Ishikawa (cell line): ENCODE measurements at regions not wholly inside any gene's neighbourhood (a gene's known extent, or its start where the extent isn't known, plus 50 kb on each side); places are given as distances from the start of the nearest gene placed in this dataset.

Source experiments
- CEBPB ChIP-seq: IDR thresholded peaks from 2 replicates; pipeline ENCODE4 v1.6.1; 2012
- CREB1 ChIP-seq: IDR thresholded peaks from 2 replicates; pipeline ENCODE4 v1.6.1; 2012; ENCODE audit warnings: low read depth
- EGR1 ChIP-seq: IDR thresholded peaks from 2 replicates; pipeline ENCODE4 v1.6.1; 2012
- EP300 ChIP-seq: IDR thresholded peaks from 2 replicates; pipeline ENCODE4 v1.6.1; 2012; ENCODE audit warnings: borderline replicate concordance
- FOXM1 ChIP-seq: IDR thresholded peaks from 2 replicates; pipeline ENCODE4 v1.6.1; 2012; ENCODE audit warnings: low read depth, borderline replicate concordance
- MAX ChIP-seq: IDR thresholded peaks from 2 replicates; pipeline ENCODE4 v1.6.1; 2012
- NFIC ChIP-seq: IDR thresholded peaks from 2 replicates; pipeline ENCODE4 v1.6.1; 2012
- RAD21 ChIP-seq: IDR thresholded peaks from 2 replicates; pipeline ENCODE4 v1.6.1; 2012; ENCODE audit warnings: low read depth
- TAF1 ChIP-seq: IDR thresholded peaks from 2 replicates; pipeline ENCODE4 v1.6.1; 2012; ENCODE audit warnings: low read depth, mild to moderate bottlenecking
- TCF12 ChIP-seq: IDR thresholded peaks from 2 replicates; pipeline ENCODE4 v1.6.1; 2012; ENCODE audit warnings: low read depth
- TEAD4 ChIP-seq: IDR thresholded peaks from 2 replicates; pipeline ENCODE4 v1.6.1; 2012
- USF1 ChIP-seq: IDR thresholded peaks from 2 replicates; pipeline ENCODE4 v1.6.1; 2012
- YY1 ChIP-seq: IDR thresholded peaks from 2 replicates; pipeline ENCODE4 v1.6.1; 2012; ENCODE audit warnings: low read depth
- ZBTB7A ChIP-seq: IDR thresholded peaks from 2 replicates; pipeline ENCODE4 v1.6.1; 2012; ENCODE audit warnings: low read depth
- TF ChIP-seq, protein P1 (sequence below): IDR thresholded peaks from 2 replicates; pipeline ENCODE4 v1.6.1; 2012; ENCODE audit warnings: low read depth, mild to moderate bottlenecking

DNA sequence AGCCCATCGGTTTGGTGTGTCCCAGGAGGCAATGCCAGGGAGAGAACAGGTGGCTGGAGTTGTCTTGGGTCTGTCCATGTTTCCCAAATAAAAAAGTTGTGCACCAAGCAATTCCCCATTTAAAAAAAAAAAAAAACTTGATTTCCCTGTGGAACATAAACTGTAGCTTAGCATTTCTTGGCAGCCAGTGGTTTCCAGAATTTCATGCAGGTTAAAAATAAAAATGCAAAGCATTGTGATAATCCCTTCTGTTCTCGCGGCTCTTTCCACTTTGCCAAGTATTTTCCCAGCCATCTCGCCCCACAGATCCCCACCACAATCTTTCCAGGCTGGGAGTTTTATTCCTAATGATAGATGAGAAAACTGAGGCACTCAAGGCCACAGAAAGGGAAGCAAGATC lies 51.4 kb upstream of the MSX1 start:
- TF ChIP-seq CEBPB (no peak), RAD21 (no peak), YY1 (no peak), USF1 (no peak), ZBTB7A (no peak), EGR1 (no peak), MAX (no peak), TCF12 (no peak), FOXM1 (no peak), CREB1 (no peak), TEAD4 (no peak)

- no peak for TF ChIP-seq ZBTB7A
- TF ChIP-seq, protein P1, sequence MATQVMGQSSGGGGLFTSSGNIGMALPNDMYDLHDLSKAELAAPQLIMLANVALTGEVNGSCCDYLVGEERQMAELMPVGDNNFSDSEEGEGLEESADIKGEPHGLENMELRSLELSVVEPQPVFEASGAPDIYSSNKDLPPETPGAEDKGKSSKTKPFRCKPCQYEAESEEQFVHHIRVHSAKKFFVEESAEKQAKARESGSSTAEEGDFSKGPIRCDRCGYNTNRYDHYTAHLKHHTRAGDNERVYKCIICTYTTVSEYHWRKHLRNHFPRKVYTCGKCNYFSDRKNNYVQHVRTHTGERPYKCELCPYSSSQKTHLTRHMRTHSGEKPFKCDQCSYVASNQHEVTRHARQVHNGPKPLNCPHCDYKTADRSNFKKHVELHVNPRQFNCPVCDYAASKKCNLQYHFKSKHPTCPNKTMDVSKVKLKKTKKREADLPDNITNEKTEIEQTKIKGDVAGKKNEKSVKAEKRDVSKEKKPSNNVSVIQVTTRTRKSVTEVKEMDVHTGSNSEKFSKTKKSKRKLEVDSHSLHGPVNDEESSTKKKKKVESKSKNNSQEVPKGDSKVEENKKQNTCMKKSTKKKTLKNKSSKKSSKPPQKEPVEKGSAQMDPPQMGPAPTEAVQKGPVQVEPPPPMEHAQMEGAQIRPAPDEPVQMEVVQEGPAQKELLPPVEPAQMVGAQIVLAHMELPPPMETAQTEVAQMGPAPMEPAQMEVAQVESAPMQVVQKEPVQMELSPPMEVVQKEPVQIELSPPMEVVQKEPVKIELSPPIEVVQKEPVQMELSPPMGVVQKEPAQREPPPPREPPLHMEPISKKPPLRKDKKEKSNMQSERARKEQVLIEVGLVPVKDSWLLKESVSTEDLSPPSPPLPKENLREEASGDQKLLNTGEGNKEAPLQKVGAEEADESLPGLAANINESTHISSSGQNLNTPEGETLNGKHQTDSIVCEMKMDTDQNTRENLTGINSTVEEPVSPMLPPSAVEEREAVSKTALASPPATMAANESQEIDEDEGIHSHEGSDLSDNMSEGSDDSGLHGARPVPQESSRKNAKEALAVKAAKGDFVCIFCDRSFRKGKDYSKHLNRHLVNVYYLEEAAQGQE = no peak
- TF ChIP-seq TCF12 = no peak
- TF ChIP-seq CEBPB = no peak
- no peak for TF ChIP-seq CREB1
Observed at GRCh38 chr4:4805887-4806286, 53.6 kb upstream of the MSX1 start.

- TF ChIP-seq TCF12 = no peak
- TF ChIP-seq CREB1 = no peak
- no peak for TF ChIP-seq EP300
- TF ChIP-seq, protein P1 = no peak
- no peak for TF ChIP-seq TAF1
- TF ChIP-seq YY1 = no peak
- TF ChIP-seq ZBTB7A = no peak
- no peak for TF ChIP-seq USF1
- no peak for TF ChIP-seq FOXM1
- TF ChIP-seq NFIC = no peak
- TF ChIP-seq MAX = no peak
- no peak for TF ChIP-seq RAD21
- no peak for TF ChIP-seq CEBPB
- no peak for TF ChIP-seq TEAD4
- TF ChIP-seq EGR1 = no peak
Observed at GRCh38 chr4:4803912-4804296, 55.6 kb upstream of the MSX1 start.

DNA sequence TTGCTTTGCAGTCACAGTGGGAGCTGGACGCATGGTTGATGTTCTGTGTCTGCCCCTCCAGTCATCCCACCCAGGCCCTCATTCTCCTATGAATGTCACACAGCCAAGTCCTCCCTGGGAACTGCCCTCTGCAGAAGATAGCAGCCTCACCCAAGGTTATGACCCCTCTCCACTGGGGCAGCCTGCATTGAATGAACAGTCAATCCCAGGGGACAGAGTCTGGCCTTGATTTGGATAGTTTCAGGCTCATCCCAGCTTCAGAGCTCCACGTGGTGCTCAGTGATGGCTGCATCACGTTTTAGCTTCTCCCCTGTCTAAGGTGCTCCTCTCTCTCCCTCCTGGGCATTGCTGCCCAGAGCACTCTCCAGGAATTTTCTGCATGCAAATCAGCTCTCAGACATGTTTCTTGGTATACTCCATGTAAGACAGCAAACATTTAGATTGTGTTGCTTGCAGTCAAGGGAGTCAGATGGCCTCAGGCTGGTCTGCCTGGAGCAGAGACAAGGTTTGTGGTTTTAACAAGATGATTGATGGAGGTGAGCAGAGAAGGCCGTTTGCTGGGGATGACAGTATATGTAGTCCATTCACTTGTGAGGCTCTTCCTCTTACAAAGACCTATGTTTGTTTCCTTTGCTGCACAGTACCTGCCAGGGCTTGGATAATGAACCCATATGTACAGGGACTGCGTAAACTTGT lies 56.1 kb upstream of the MSX1 start:
- TF ChIP-seq USF1 = no peak
- TF ChIP-seq CEBPB = no peak
- TF ChIP-seq EGR1 = no peak
- no peak for TF ChIP-seq FOXM1
- no peak for TF ChIP-seq TCF12
- no peak for TF ChIP-seq RAD21
- TF ChIP-seq, protein P1 = no peak
- no peak for TF ChIP-seq NFIC
- no peak for TF ChIP-seq MAX
- TF ChIP-seq TAF1 = no peak
- no peak for TF ChIP-seq TEAD4
